A549 (cell line): ENCODE measurements at regions not wholly inside any gene's neighbourhood (a gene's known extent, or its start where the extent isn't known, plus 50 kb on each side); places are given as distances from the start of the nearest gene placed in this dataset.

Experiments used
- CBX8 ChIP-seq: fragments of 200-600 bp; sonication (generic); IDR thresholded peaks from 2 replicates; pipeline ENCODE4 v1.6.1; 2016
- CEBPB ChIP-seq, 2 experiments: fragments of >200 bp in 1 of 2; sonication (Bioruptor Twin) in 1 of 2; formaldehyde crosslinking in 1 of 2; IDR thresholded peaks; 2 replicates each; pipeline ENCODE4 v1.6.1; 2012 to 2016
- CTCF ChIP-seq: fragments of >200 bp; sonication (Bioruptor Twin); formaldehyde crosslinking; IDR thresholded peaks from 3 replicates; pipeline ENCODE4 v1.5.1; 2016
- FOSL2 ChIP-seq, 2 experiments: fragments of 450-650 bp in 1 of 2; fragments of >200 bp in 1 of 2; sonication (Bioruptor Twin) in 1 of 2; formaldehyde crosslinking; IDR thresholded peaks; 2 replicates each; pipeline versions ENCODE4 v1.5.0 to v1.6.1; 2016 to 2020; ENCODE audit warnings: mild to moderate bottlenecking in 1 of 2, moderate library complexity in 1 of 2
- MAFK ChIP-seq: fragments of 450-650 bp; IDR thresholded peaks from 2 replicates; pipeline ENCODE4 v1.6.1; 2014; ENCODE audit not compliant: partially characterized antibody
- POLR2A ChIP-seq: IDR thresholded peaks from 2 replicates; pipeline ENCODE4 v1.6.1; 2012; ENCODE audit warnings: mild to moderate bottlenecking, low read length
- RAD21 ChIP-seq, 2 experiments: fragments of >200 bp in 1 of 2; sonication (Bioruptor Twin) in 1 of 2; formaldehyde crosslinking in 1 of 2; IDR thresholded peaks in 1 of 2; conservative IDR thresholded peaks in 1 of 2; 2 replicates in 1 of 2; 3 replicates in 1 of 2; pipeline ENCODE4 v1.6.1; 2012 to 2018; ENCODE audit warnings: inconsistent platforms in 1 of 2
- SMC3 ChIP-seq: fragments of >200 bp; sonication (Bioruptor Twin); formaldehyde crosslinking; IDR thresholded peaks from 3 replicates; pipeline ENCODE4 v1.6.1; 2018; ENCODE audit warnings: inconsistent platforms

- TF ChIP-seq POLR2A, result no peak
- TF ChIP-seq CTCF, result no peak
- TF ChIP-seq RAD21 (conservative IDR thresholded peaks at IDR 0.05 in 1 of 2, IDR thresholded peaks at IDR 0.05 in 1 of 2), result no peak
- TF ChIP-seq MAFK, result no peak
- TF ChIP-seq CEBPB (IDR thresholded peaks at IDR 0.05), result no peak
- TF ChIP-seq FOSL2 (IDR thresholded peaks at IDR 0.05), result no peak
- TF ChIP-seq FOSL2 (CRISPR knock-in tag; IDR thresholded peaks at IDR 0.05), result no peak
- TF ChIP-seq SMC3, result no peak
- no peak for TF ChIP-seq CBX8
These were observed 1082.6 kb upstream of the EPHA6 start for GRCh38 chr3:95731753-95732152.
